ENCODE measurements at regions not wholly inside any gene's neighbourhood (a gene's known extent, or its start where the extent isn't known, plus 50 kb on each side); places are given as distances from the start of the nearest gene placed in this dataset.

- Histone ChIP-seq H2BK20ac (ENCODE audit: low read depth, low read length, poor library complexity, severe bottlenecking) (no peak overlapping the region), H2AFZ (ENCODE audit: low read length) (no peak overlapping the region), H3K9me3 (ENCODE audit: control insufficient read depth, low read depth, low read length) (no peaks in the 10 kb centered on the region), H4K91ac (ENCODE audit: insufficient read length, low read depth, low read length) (no peak overlapping the region), H4K8ac (replicated peaks; ENCODE audit: insufficient read length, low read depth, low read length) (no peak overlapping the region), H3K4me1 (ENCODE audit: insufficient read depth, low read length) (no peaks in the 10 kb centered on the region), H3K27me3 (ENCODE audit: insufficient read depth, low read length) (no peaks in the 10 kb centered on the region), H3K23me2 (ENCODE audit: insufficient read length, low read depth, low read length, poor library complexity, severe bottlenecking) (no peaks in the 10 kb centered on the region), H3K9ac (ENCODE audit: extremely low read depth, insufficient read length, low read length) (no peak overlapping the region), H2BK120ac (ENCODE audit: low read depth, low read length, poor library complexity, severe bottlenecking) (no peak overlapping the region), H4K20me1 (ENCODE audit: control insufficient read depth, insufficient read depth, insufficient read length) (no peaks in the 10 kb centered on the region), H3T11ph (ENCODE audit: low read length) (no peak overlapping the region), H3K14ac (ENCODE audit: insufficient read depth, low read length) (no peak overlapping the region), H2BK12ac (ENCODE audit: insufficient read length, low read depth, low read length) (no peak overlapping the region), H4K5ac (ENCODE audit: insufficient read length, low read depth, low read length) (no peak overlapping the region), H3K23ac (ENCODE audit: insufficient read length, low read depth, low read length) (no peak overlapping the region), H2BK5ac (ENCODE audit: insufficient read length, low read length) (no peak overlapping the region), H3K79me2 (ENCODE audit: insufficient read depth, low read length) (no peaks in the 10 kb centered on the region), H3K79me1 (ENCODE audit: insufficient read depth, low read depth, low read length, poor library complexity, severe bottlenecking) (no peaks in the 10 kb centered on the region), H2AK5ac (ENCODE audit: insufficient read length, low read length) (no peak overlapping the region), H3K4me2 (ENCODE audit: insufficient read depth, insufficient read length, low read length) (no peak overlapping the region), H3K4ac (ENCODE audit: low read depth, low read length) (no peak overlapping the region), H3K56ac (ENCODE audit: insufficient read length, low read depth, low read length) (no peak overlapping the region), H3K18ac (ENCODE audit: insufficient read length, low read depth, low read length) (no peak overlapping the region), H2BK15ac (ENCODE audit: low read depth, low read length) (no peak overlapping the region), H3K27ac (ENCODE audit: insufficient read length, low read depth, low read length) (no peak overlapping the region)
- H3K9me3 Mint-ChIP-seq: peaks cover 13 to 15% of the 10 kb centered on the region in 2 experiments
- H3K27ac Mint-ChIP-seq: no peak overlapping the region; a peak in 1 of 7 replicates
- whole genome bisulfite sequencing (ENCODE audit: extremely low coverage, insufficient read length, low lambda C conversion rate): no CpG with 5 or more reads among the region's 3 CpGs
- no peak overlapping the region for H3K4me3 Mint-ChIP-seq
- no peaks in the 10 kb centered on the region for H3K4me1 Mint-ChIP-seq
- DNase-seq: no peak
- no peak for TF ChIP-seq CTCF (conservative IDR thresholded peaks at IDR 0.05)
- H3K36me3 Mint-ChIP-seq (ENCODE audit: insufficient read depth in 1 of 3, low read depth in 3 of 3): peaks cover 0 to 7% (median 6%) of the 10 kb centered on the region in 3 experiments; a peak in 5 of 7 replicates
- H3K27me3 Mint-ChIP-seq (ENCODE audit: low read depth): peaks cover 3% of the 10 kb centered on the region
These were observed 224.1 kb upstream of the TMEM132C start for GRCh38 chr12:128042825-128043224.

All from H9 (cell line).